ENCODE measurements at regions not wholly inside any gene's neighbourhood (a gene's known extent, or its start where the extent isn't known, plus 50 kb on each side); places are given as distances from the start of the nearest gene placed in this dataset.

GRCh38 chr2:47264143-47264542 lies 87.8 kb upstream of the CALM2 start:
- DNase-seq (ENCODE audit: extremely low spot score), result no peak
- POLR2A ChIA-PET, result no interaction called here
- CTCF ChIA-PET, result interaction anchor here (1.1 to 1.6 kb wide), 2 partner anchors 9 to 19 kb away, joined by 3 to 4 read pairs; no protein-coding TSS in a partner anchor
- no peak for TF ChIP-seq CTCF (IDR thresholded peaks at IDR 0.05; ENCODE audit: control extremely low read depth, extremely low read depth, low read depth, missing control alignments)

- POLR2A ChIA-PET, result no interaction called here
- CTCF ChIA-PET, result interaction anchor here (1.1 to 4.0 kb wide), 5 partner anchors 9 to 60 kb away, joined by 3 to 18 read pairs (median 3); no protein-coding TSS in a partner anchor
Observed at GRCh38 chr2:47262657-47263056, 86.3 kb upstream of the CALM2 start.

GRCh38 chr2:47260971-47261370 lies 84.7 kb upstream of the CALM2 start:
- TF ChIP-seq CTCF (IDR thresholded peaks at IDR 0.05; ENCODE audit: control extremely low read depth, extremely low read depth, low read depth, missing control alignments), result no peak
- ChIA-PET CTCF (interaction anchor here (1.2 to 4.0 kb wide), 5 partner anchors 10 to 61 kb away, joined by 3 to 18 read pairs (median 5); no protein-coding TSS in a partner anchor), POLR2A (no interaction called here)
- DNase-seq (ENCODE audit: extremely low spot score), result no peak

More at GRCh38 chr2:47262657-47263056, 86.3 kb upstream of the CALM2 start:
- DNase-seq (ENCODE audit: extremely low spot score), result no peak
- no peak for TF ChIP-seq CTCF (IDR thresholded peaks at IDR 0.05; ENCODE audit: control extremely low read depth, extremely low read depth, low read depth, missing control alignments)

- CTCF ChIA-PET, result interaction anchor here (4.0 kb wide), 1 partner anchor 11 kb away, joined by 18 read pairs; no protein-coding TSS in a partner anchor
- TF ChIP-seq CTCF (IDR thresholded peaks at IDR 0.05; ENCODE audit: control extremely low read depth, extremely low read depth, low read depth, missing control alignments), result no peak
- no peak for DNase-seq (ENCODE audit: extremely low spot score)
- POLR2A ChIA-PET, result no interaction called here
Observed at GRCh38 chr2:47259829-47260228, 83.5 kb upstream of the CALM2 start.

- CTCF ChIA-PET, result interaction anchor here (1.0 kb wide), 1 partner anchor 15 kb away, joined by 4 read pairs; no protein-coding TSS in a partner anchor
- no peak for TF ChIP-seq CTCF (IDR thresholded peaks at IDR 0.05; ENCODE audit: control extremely low read depth, extremely low read depth, low read depth, missing control alignments)
- POLR2A ChIA-PET, result no interaction called here
- DNase-seq (ENCODE audit: extremely low spot score), result no peak
Observed at GRCh38 chr2:47257946-47258348, 81.6 kb upstream of the CALM2 start.

GRCh38 chr2:47256416-47257087 lies 80.2 kb upstream of the CALM2 start:
- POLR2A ChIA-PET, result no interaction called here
- CTCF ChIA-PET, result interaction anchor here (1.0 to 1.2 kb wide), 4 partner anchors 15 to 66 kb away, joined by 3 to 4 read pairs (median 3); no protein-coding TSS in a partner anchor
- no peak for TF ChIP-seq CTCF (IDR thresholded peaks at IDR 0.05; ENCODE audit: control extremely low read depth, extremely low read depth, low read depth, missing control alignments)
- no peak for DNase-seq (ENCODE audit: extremely low spot score)

Data from GM10248 (cell line).